Gastrocnemius medialis (tissue), 4 donors: ENCODE measurements at regions not wholly inside any gene's neighbourhood (a gene's known extent, or its start where the extent isn't known, plus 50 kb on each side); places are given as distances from the start of the nearest gene placed in this dataset.

Experiments
- POLR2A ChIP-seq, 2 donors: fragments of 450-650 bp; IDR thresholded peaks; one replicate each; pipeline ENCODE4 v1.6.1; 2017; ENCODE audit warnings: antibody characterized with exemption in 2 of 2, mild to moderate bottlenecking in 2 of 2, moderate library complexity in 2 of 2
- TF ChIP-seq, protein P1 (sequence below), 5 experiments: fragments of 450-650 bp in 3 of 5; fragments of 200-600 bp in 2 of 5; sonication (generic) in 2 of 5; IDR thresholded peaks in 4 of 5; conservative IDR thresholded peaks in 1 of 5; 1 replicate in 4 of 5; 2 replicates in 1 of 5; pipeline ENCODE4 v1.5.1; 2016 to 2019; ENCODE audit warnings: antibody characterized with exemption in 5 of 5, mild to moderate bottlenecking in 3 of 5, moderate library complexity in 3 of 5

DNA sequence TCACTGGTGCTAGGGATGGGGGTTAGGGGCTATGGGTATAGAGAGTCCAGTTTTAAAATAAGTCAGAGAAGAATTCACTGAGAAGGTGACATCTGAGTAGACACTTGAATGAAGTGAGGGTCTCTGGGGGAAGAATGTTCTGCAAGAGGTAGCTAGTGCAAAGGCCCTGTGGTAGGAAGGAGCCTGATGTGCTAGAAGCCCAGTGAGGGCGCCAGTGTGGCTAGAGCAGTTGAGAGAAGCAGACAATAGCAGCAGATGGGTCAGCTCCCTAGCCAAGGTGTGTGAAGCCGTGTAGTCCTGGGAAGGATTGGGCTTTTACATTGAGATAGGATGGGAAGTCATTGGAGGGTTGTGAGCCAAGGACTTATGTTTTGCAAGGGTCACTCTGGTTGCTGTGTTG, 105.8 kb upstream of the PELI1 start:
- TF ChIP-seq POLR2A (IDR thresholded peaks at IDR 0.05) = no peak
- TF ChIP-seq, protein P1, sequence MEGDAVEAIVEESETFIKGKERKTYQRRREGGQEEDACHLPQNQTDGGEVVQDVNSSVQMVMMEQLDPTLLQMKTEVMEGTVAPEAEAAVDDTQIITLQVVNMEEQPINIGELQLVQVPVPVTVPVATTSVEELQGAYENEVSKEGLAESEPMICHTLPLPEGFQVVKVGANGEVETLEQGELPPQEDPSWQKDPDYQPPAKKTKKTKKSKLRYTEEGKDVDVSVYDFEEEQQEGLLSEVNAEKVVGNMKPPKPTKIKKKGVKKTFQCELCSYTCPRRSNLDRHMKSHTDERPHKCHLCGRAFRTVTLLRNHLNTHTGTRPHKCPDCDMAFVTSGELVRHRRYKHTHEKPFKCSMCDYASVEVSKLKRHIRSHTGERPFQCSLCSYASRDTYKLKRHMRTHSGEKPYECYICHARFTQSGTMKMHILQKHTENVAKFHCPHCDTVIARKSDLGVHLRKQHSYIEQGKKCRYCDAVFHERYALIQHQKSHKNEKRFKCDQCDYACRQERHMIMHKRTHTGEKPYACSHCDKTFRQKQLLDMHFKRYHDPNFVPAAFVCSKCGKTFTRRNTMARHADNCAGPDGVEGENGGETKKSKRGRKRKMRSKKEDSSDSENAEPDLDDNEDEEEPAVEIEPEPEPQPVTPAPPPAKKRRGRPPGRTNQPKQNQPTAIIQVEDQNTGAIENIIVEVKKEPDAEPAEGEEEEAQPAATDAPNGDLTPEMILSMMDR (IDR thresholded peaks at IDR 0.05 in 4 of 5, conservative IDR thresholded peaks at IDR 0.05 in 1 of 5) = no peak
